Suppressor macrophage (primary cell): ENCODE measurements at regions not wholly inside any gene's neighbourhood (a gene's known extent, or its start where the extent isn't known, plus 50 kb on each side); places are given as distances from the start of the nearest gene placed in this dataset.
"Not testable (repeated sequence)": the region's sequence is repeated elsewhere in the genome, so short reads cannot be mapped to it uniquely, and the experiment has no call there.

ENCODE experiments used
- DNase-seq, 4 experiments: peaks; one replicate each; pipeline ENCODE4 v3.0.0-alpha.2; 2020 to 2022

- DNase-seq = no peak
Observed at GRCh38 chr6:66522864-66523263, 815.8 kb upstream of the EYS start.

- DNase-seq = no peak
Observed at GRCh38 chr6:66516377-66516776, 809.4 kb upstream of the EYS start.

GRCh38 chr6:66508433-66508832 lies 801.4 kb upstream of the EYS start:
- no peak for DNase-seq

GRCh38 chr6:66499851-66500250 lies 792.8 kb upstream of the EYS start:
- no peak for DNase-seq

- peak in 2 of 4 experiments; percentile 0 to 3 for DNase-seq
Observed at GRCh38 chr6:66496659-66497058, 789.6 kb upstream of the EYS start.

- DNase-seq = not testable (repeated sequence)
Observed at GRCh38 chr6:66494643-66495042, 787.6 kb upstream of the EYS start.

- no peak for DNase-seq
Observed at GRCh38 chr6:66489269-66489987, 782.4 kb upstream of the EYS start.

GRCh38 chr6:66481216-66481615 lies 774.2 kb upstream of the EYS start:
- DNase-seq = no peak

- DNase-seq = no peak
Observed at GRCh38 chr6:66478705-66479104, 771.7 kb upstream of the EYS start.

GRCh38 chr6:66435321-66435720 lies 728.3 kb upstream of the EYS start:
- no peak for DNase-seq

- DNase-seq = no peak
Observed at GRCh38 chr6:66429210-66429609, 722.2 kb upstream of the EYS start.

- no peak for DNase-seq
Observed at GRCh38 chr6:66423047-66423446, 716.0 kb upstream of the EYS start.

- no peak for DNase-seq
Observed at GRCh38 chr6:66421570-66421969, 714.5 kb upstream of the EYS start.

- no peak for DNase-seq
Observed at GRCh38 chr6:66418906-66419305, 711.9 kb upstream of the EYS start.

- no peak for DNase-seq
Observed at GRCh38 chr6:66403966-66404365, 696.9 kb upstream of the EYS start.

GRCh38 chr6:66402873-66403272 lies 695.8 kb upstream of the EYS start:
- DNase-seq = no peak

- DNase-seq = no peak
Observed at GRCh38 chr6:66396549-66396948, 689.5 kb upstream of the EYS start.

GRCh38 chr6:66396145-66396544 lies 689.1 kb upstream of the EYS start:
- DNase-seq = no peak

GRCh38 chr6:66390393-66390792 lies 683.4 kb upstream of the EYS start:
- DNase-seq = no peak

GRCh38 chr6:66376001-66376400 lies 669.0 kb upstream of the EYS start:
- DNase-seq = no peak

GRCh38 chr6:66369407-66369806 lies 662.4 kb upstream of the EYS start:
- DNase-seq = no peak

GRCh38 chr6:66362888-66363287 lies 655.9 kb upstream of the EYS start:
- no peak for DNase-seq

GRCh38 chr6:66361886-66362285 lies 654.9 kb upstream of the EYS start:
- DNase-seq = no peak

GRCh38 chr6:66357781-66358180 lies 650.8 kb upstream of the EYS start:
- no peak for DNase-seq

GRCh38 chr6:66355471-66355870 lies 648.4 kb upstream of the EYS start:
- DNase-seq = no peak
